K562 (cell line): ENCODE measurements at regions not wholly inside any gene's neighbourhood (a gene's known extent, or its start where the extent isn't known, plus 50 kb on each side); places are given as distances from the start of the nearest gene placed in this dataset.
"Not testable (repeated sequence)": the region's sequence is repeated elsewhere in the genome, so short reads cannot be mapped to it uniquely, and the experiment has no call there.

Experiments
- IRF2 ChIP-seq: sonication (generic); formaldehyde crosslinking; IDR thresholded peaks from 2 replicates; pipeline ENCODE4 v1.8.1; 2022; ENCODE audit warnings: mild to moderate bottlenecking, missing genetic modification reagents
- PRDM10 ChIP-seq: fragments of 450-650 bp; IDR thresholded peaks from 2 replicates; pipeline ENCODE4 v1.6.1; 2018; ENCODE audit not compliant: partially characterized antibody
- RFX5 ChIP-seq: IDR thresholded peaks from 2 replicates; pipeline ENCODE4 v1.6.1; 2011; ENCODE audit warnings: low read depth, mild to moderate bottlenecking, improper control_type of control experiment, low read length
- ZBTB2 ChIP-seq: fragments of 450-650 bp; IDR thresholded peaks from 2 replicates; pipeline ENCODE4 v1.6.1; 2016; ENCODE audit warnings: antibody characterized with exemption

- not testable (repeated sequence) for TF ChIP-seq ZBTB2; IRF2 (CRISPR knock-in tag); PRDM10; RFX5
These were observed 75.5 kb upstream of the SPOPL start for GRCh38 chr2:138426116-138426515.
